ENCODE measurements at regions not wholly inside any gene's neighbourhood (a gene's known extent, or its start where the extent isn't known, plus 50 kb on each side); places are given as distances from the start of the nearest gene placed in this dataset.
"Not testable (repeated sequence)": the region's sequence is repeated elsewhere in the genome, so short reads cannot be mapped to it uniquely, and the experiment has no call there.

- no peak for DNase-seq
Observed at GRCh38 chr5:44048276-44048984, 340.8 kb downstream of the FGF10 start.

GRCh38 chr5:44046619-44047364 lies 342.4 kb downstream of the FGF10 start:
- no peak for DNase-seq

- not testable (repeated sequence) for DNase-seq
Observed at GRCh38 chr5:44044549-44044948, 344.7 kb downstream of the FGF10 start.

GRCh38 chr5:44028226-44028625 lies 361.0 kb downstream of the FGF10 start:
- DNase-seq = no peak

- no peak for DNase-seq
Observed at GRCh38 chr5:44022622-44023021, 366.6 kb downstream of the FGF10 start.

- no peak for DNase-seq
Observed at GRCh38 chr5:44011518-44011917, 377.7 kb downstream of the FGF10 start.

GRCh38 chr5:44002381-44002901 lies 386.8 kb downstream of the FGF10 start:
- no peak for DNase-seq

- no peak for DNase-seq
Observed at GRCh38 chr5:44001675-44002380, 387.4 kb downstream of the FGF10 start.

GRCh38 chr5:44001236-44001635 lies 388.0 kb downstream of the FGF10 start:
- DNase-seq = no peak

- DNase-seq = no peak
Observed at GRCh38 chr5:43997647-43998272, 391.5 kb downstream of the FGF10 start.

- no peak for DNase-seq
Observed at GRCh38 chr5:43996221-43996620, 393.0 kb downstream of the FGF10 start.

GRCh38 chr5:43994352-43994708 lies 391.4 kb downstream of the NNT start:
- DNase-seq = no peak

GRCh38 chr5:43993634-43994351 lies 390.8 kb downstream of the NNT start:
- no peak for DNase-seq

- DNase-seq = no peak
Observed at GRCh38 chr5:43985411-43985810, 382.4 kb downstream of the NNT start.

- DNase-seq = no peak
Observed at GRCh38 chr5:43981556-43981955, 378.6 kb downstream of the NNT start.

- DNase-seq = no peak
Observed at GRCh38 chr5:43973908-43974307, 370.9 kb downstream of the NNT start.

GRCh38 chr5:43973318-43973717 lies 370.3 kb downstream of the NNT start:
- DNase-seq = no peak

- no peak for DNase-seq
Observed at GRCh38 chr5:43967165-43967564, 364.2 kb downstream of the NNT start.

GRCh38 chr5:43959144-43959543 lies 356.2 kb downstream of the NNT start:
- no peak for DNase-seq

- no peak for DNase-seq
Observed at GRCh38 chr5:43947935-43948334, 345.0 kb downstream of the NNT start.

- DNase-seq = no peak
Observed at GRCh38 chr5:43941806-43942205, 338.8 kb downstream of the NNT start.

- no peak for DNase-seq
Observed at GRCh38 chr5:43940562-43940961, 337.6 kb downstream of the NNT start.

GRCh38 chr5:43926923-43927322 lies 323.9 kb downstream of the NNT start:
- DNase-seq = no peak

Data from NCI-H2171 treated with DMSO at 0.1 percent for 48 hours (cell line).